SK-N-SH treated with all-trans-retinoic acid at 6 μM for 48 hours (cell line): ENCODE measurements at regions not wholly inside any gene's neighbourhood (a gene's known extent, or its start where the extent isn't known, plus 50 kb on each side); places are given as distances from the start of the nearest gene placed in this dataset.

Experiments used
- ATAC-seq: fragments of 200-7000 bp; cut with Tn5 transposase; 3 replicates; pipeline ENCODE4 v1.9.1; 2020; ENCODE audit warnings: mild to moderate bottlenecking, moderate library complexity
- ARNTL ChIP-seq: fragments of 450-650 bp; formaldehyde crosslinking; IDR thresholded peaks from 2 replicates; pipeline ENCODE4 v1.5.0; 2020; ENCODE audit warnings: low read depth, mild to moderate bottlenecking, moderate library complexity, borderline replicate concordance
- BACH2 ChIP-seq: fragments of 250-450 bp; sonication (Bioruptor Pico); IDR thresholded peaks from 2 replicates; pipeline ENCODE4 v1.9.0; 2021; ENCODE audit warnings: mild to moderate bottlenecking, borderline replicate concordance
- CREB5 ChIP-seq: fragments of 250-450 bp; sonication (Bioruptor Pico); IDR thresholded peaks from 2 replicates; pipeline ENCODE4 v1.5.1; 2020; ENCODE audit warnings: low read depth, mild to moderate bottlenecking, moderate library complexity
- CSDC2 ChIP-seq: fragments of 250-450 bp; sonication (Bioruptor Pico); IDR thresholded peaks from 2 replicates; pipeline ENCODE4 v1.5.0; 2020; ENCODE audit warnings: mild to moderate bottlenecking, moderate library complexity
- CSRNP3 ChIP-seq: fragments of 250-450 bp; sonication (Bioruptor Pico); IDR thresholded peaks from 2 replicates; pipeline ENCODE4 v1.5.1; 2021; ENCODE audit warnings: mild to moderate bottlenecking, moderate library complexity
- ESRRG ChIP-seq: fragments of 250-450 bp; sonication (Bioruptor Pico); IDR thresholded peaks from 2 replicates; pipeline ENCODE4 v1.6.1; 2021; ENCODE audit warnings: mild to moderate bottlenecking
- GLIS3 ChIP-seq: fragments of 250-450 bp; sonication (Bioruptor Pico); IDR thresholded peaks from 2 replicates; pipeline ENCODE4 v1.5.0; 2020; ENCODE audit warnings: mild to moderate bottlenecking, moderate library complexity
- ISL1 ChIP-seq: fragments of 250-450 bp; sonication (Bioruptor Pico); IDR thresholded peaks from 2 replicates; pipeline ENCODE4 v2.1.2; 2022; ENCODE audit warnings: mild to moderate bottlenecking, moderate library complexity
- OSR1 ChIP-seq: fragments of 250-450 bp; sonication (Bioruptor Pico); IDR thresholded peaks from 2 replicates; pipeline ENCODE4 v1.8.0; 2022; ENCODE audit warnings: moderate library complexity, mild to moderate bottlenecking, inconsistent platforms
- PATZ1 ChIP-seq: fragments of 250-450 bp; sonication (Bioruptor Pico); IDR thresholded peaks from 2 replicates; pipeline ENCODE4 v1.8.0; 2020; ENCODE audit warnings: mild to moderate bottlenecking, moderate library complexity, borderline replicate concordance
- PPARA ChIP-seq: fragments of 250-450 bp; sonication (Bioruptor Pico); IDR thresholded peaks from 2 replicates; pipeline ENCODE4 v1.5.0; 2020; ENCODE audit warnings: mild to moderate bottlenecking, borderline replicate concordance
- RARB ChIP-seq: fragments of 250-450 bp; sonication (Bioruptor Pico); IDR thresholded peaks from 2 replicates; pipeline ENCODE4 v1.8.0; 2021; ENCODE audit warnings: mild to moderate bottlenecking, moderate library complexity
- SNAI2 ChIP-seq: fragments of 250-450 bp; sonication (Bioruptor Pico); IDR thresholded peaks from 2 replicates; pipeline ENCODE4 v1.5.0; 2020; ENCODE audit warnings: mild to moderate bottlenecking, moderate library complexity
- TOX ChIP-seq: fragments of 250-450 bp; sonication (Bioruptor Pico); IDR thresholded peaks from 2 replicates; pipeline ENCODE4 v1.8.0; 2021; ENCODE audit warnings: mild to moderate bottlenecking, moderate library complexity, borderline replicate concordance
- ZFP3 ChIP-seq: fragments of 250-450 bp; sonication (Bioruptor Pico); IDR thresholded peaks from 2 replicates; pipeline ENCODE4 v1.5.0; 2020; ENCODE audit warnings: mild to moderate bottlenecking, moderate library complexity
- ZFP30 ChIP-seq: fragments of 450-650 bp; formaldehyde crosslinking; IDR thresholded peaks from 2 replicates; pipeline ENCODE4 v1.5.0; 2022; ENCODE audit warnings: mild to moderate bottlenecking, moderate library complexity
- ZNF70 ChIP-seq: fragments of 450-650 bp; formaldehyde crosslinking; IDR thresholded peaks from 2 replicates; pipeline ENCODE4 v1.5.0; 2020; ENCODE audit warnings: mild to moderate bottlenecking, moderate library complexity
- ZNF8 ChIP-seq: fragments of 450-650 bp; formaldehyde crosslinking; IDR thresholded peaks from 2 replicates; pipeline ENCODE4 v1.5.0; 2020; ENCODE audit warnings: mild to moderate bottlenecking, moderate library complexity
- TF ChIP-seq, protein P1 (sequence below): fragments of 250-450 bp; sonication (Bioruptor Pico); IDR thresholded peaks from 2 replicates; pipeline ENCODE4 v1.8.0; 2021; ENCODE audit warnings: low read depth, mild to moderate bottlenecking, moderate library complexity, borderline replicate concordance

GRCh38 chr5:122257000-122257399, 55.0 kb upstream of the SNCAIP start:
- ATAC-seq: no peak
- no peak for TF ChIP-seq PATZ1 (CRISPR knock-in tag)
- peak; percentile 52; the same call in 1 of the 2 replicates for TF ChIP-seq ZFP30 (CRISPR knock-in tag)

DNA sequence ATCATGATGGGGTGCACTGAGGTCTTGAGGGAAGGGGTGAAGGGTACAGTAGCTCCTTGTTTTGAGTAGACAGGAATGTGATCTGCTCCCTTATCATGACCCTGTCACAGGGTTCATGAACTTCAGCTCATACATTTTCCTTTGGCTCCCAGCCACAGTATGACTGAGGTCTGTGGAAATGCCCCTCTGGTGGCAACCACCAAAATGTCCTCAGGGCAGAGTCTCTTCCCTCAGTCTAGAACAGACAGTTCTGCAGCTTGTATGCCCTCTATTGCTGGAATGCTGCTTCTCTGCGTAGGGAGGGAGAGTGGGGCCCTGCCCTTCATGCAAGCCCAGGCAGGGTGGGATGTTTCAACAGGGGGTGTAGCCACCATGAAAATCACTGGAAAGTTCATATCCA, 53.8 kb upstream of the SNCAIP start:
- TF ChIP-seq OSR1 (CRISPR knock-in tag) (no peak), TOX (CRISPR knock-in tag) (no peak), ESRRG (CRISPR knock-in tag) (no peak), CSRNP3 (CRISPR knock-in tag) (no peak), ZNF8 (CRISPR knock-in tag) (no peak), SNAI2 (CRISPR knock-in tag) (no peak), CSDC2 (CRISPR knock-in tag) (no peak), ZNF70 (CRISPR knock-in tag) (no peak), ZFP3 (CRISPR knock-in tag) (no peak), BACH2 (CRISPR knock-in tag) (no peak)
- TF ChIP-seq, protein P1, sequence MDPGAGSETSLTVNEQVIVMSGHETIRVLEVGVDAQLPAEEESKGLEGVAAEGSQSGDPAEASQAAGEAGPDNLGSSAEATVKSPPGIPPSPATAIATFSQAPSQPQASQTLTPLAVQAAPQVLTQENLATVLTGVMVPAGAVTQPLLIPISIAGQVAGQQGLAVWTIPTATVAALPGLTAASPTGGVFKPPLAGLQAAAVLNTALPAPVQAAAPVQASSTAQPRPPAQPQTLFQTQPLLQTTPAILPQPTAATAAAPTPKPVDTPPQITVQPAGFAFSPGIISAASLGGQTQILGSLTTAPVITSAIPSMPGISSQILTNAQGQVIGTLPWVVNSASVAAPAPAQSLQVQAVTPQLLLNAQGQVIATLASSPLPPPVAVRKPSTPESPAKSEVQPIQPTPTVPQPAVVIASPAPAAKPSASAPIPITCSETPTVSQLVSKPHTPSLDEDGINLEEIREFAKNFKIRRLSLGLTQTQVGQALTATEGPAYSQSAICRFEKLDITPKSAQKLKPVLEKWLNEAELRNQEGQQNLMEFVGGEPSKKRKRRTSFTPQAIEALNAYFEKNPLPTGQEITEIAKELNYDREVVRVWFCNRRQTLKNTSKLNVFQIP (CRISPR knock-in tag): no peak
- no peak for ATAC-seq

GRCh38 chr5:122258840-122259239, 53.2 kb upstream of the SNCAIP start:
- TF ChIP-seq SNAI2 (CRISPR knock-in tag): no peak
- no peak for ATAC-seq

DNA sequence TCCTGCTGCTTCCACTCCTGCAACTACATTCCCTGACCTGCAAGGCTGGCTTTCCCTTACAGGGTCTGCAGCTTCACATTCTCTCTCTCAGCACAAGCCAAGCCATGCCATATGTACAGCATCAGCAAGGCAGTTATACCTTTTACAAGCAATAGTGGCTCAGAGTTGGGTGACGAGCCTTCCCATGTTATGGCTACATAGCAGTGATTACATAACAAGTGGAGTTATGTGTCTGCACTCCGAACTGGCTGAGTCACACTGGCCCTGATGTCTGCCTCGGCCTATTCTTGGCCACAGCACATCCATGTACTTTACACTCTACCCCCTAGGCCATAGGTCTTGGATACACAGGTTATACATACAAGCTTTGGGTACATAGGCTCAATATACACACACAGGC, 52.0 kb upstream of the SNCAIP start:
- TF ChIP-seq OSR1 (CRISPR knock-in tag): no peak
- TF ChIP-seq CSDC2 (CRISPR knock-in tag): no peak
- no peak for TF ChIP-seq BACH2 (CRISPR knock-in tag)
- no peak for TF ChIP-seq ZFP3 (CRISPR knock-in tag)
- TF ChIP-seq PATZ1 (CRISPR knock-in tag): no peak
- TF ChIP-seq CREB5 (CRISPR knock-in tag): no peak
- no peak for TF ChIP-seq SNAI2 (CRISPR knock-in tag)
- ATAC-seq: peak; percentile 46; the same call in 1 of the 3 replicates

DNA sequence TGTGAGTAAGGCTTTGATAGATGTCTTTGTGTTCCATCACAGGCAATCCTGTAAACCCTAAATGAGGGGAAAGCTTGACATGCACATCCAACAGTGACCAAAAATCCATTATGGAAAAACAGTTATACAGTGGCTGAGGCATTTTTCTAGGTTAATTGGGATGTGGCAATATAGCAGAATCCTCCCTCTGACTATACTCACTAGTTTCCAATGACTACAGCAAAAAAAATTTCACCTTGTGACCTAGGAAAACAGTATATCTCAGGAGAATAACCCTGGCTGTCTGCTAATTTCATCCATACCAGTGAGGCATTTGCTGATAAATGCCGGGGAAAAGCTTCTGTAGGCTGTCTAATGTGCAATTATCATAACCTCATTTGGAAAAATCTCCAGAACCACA, 49.9 kb upstream of the SNCAIP start:
- ATAC-seq: no peak
- TF ChIP-seq ZNF8 (CRISPR knock-in tag): no peak
- no peak for TF ChIP-seq ARNTL
- no peak for TF ChIP-seq ZFP30 (CRISPR knock-in tag)
- TF ChIP-seq BACH2 (CRISPR knock-in tag): no peak
- TF ChIP-seq OSR1 (CRISPR knock-in tag): no peak
- no peak for TF ChIP-seq ESRRG (CRISPR knock-in tag)
- TF ChIP-seq RARB (CRISPR knock-in tag): no peak
- no peak for TF ChIP-seq ISL1 (CRISPR knock-in tag)
- TF ChIP-seq CREB5 (CRISPR knock-in tag): no peak
- no peak for TF ChIP-seq GLIS3 (CRISPR knock-in tag)
- TF ChIP-seq PPARA: no peak
- TF ChIP-seq ZNF70 (CRISPR knock-in tag): no peak
- no peak for TF ChIP-seq TOX (CRISPR knock-in tag)
- no peak for TF ChIP-seq CSRNP3 (CRISPR knock-in tag)
